Endothelial cell of umbilical vein (primary cell): ENCODE measurements at regions not wholly inside any gene's neighbourhood (a gene's known extent, or its start where the extent isn't known, plus 50 kb on each side); places are given as distances from the start of the nearest gene placed in this dataset.

Experiments used
- BruUV-seq: library from RNA; stranded (reverse); fragments of 400-500 nt; replicated peaks from 2 replicates; lab custom pipeline; 2021; lab: Mats Ljungman, UMichigan
- CTCF ChIA-PET: fragments of 300-600, 350-600 bp; sonication (Branson Sonifier 250); formaldehyde crosslinking; loops from one replicate; lab custom pipeline; 2021; ENCODE audit warnings: antibody characterized with exemption, inconsistent platforms; lab: Charles Lee
- POLR2A ChIA-PET: fragments of 300-600, 350-600 bp; sonication (Branson Sonifier 250); formaldehyde crosslinking; loops from one replicate; lab custom pipeline; 2021; ENCODE audit warnings: antibody characterized with exemption, inconsistent platforms; lab: Charles Lee
- DNase-seq: peaks from one replicate; pipeline ENCODE4 v3.0.0-alpha.2; 2011; ENCODE audit warnings: low read depth, low spot score
- FAIRE-seq: peaks from 2 replicates; lab custom pipeline; 2011; peaks lifted over from hg19 to GRCh38; lab: Jason Lieb, UNC
- H2AFZ ChIP-seq: 2 replicates; pipeline ENCODE4 v1.6.0; 2012; ENCODE audit warnings: low read depth, low read length, control low read depth, inconsistent platforms
- H3K27ac ChIP-seq: 2 replicates; pipeline ENCODE4 v1.5.1; 2011; ENCODE audit warnings: low read depth, mild to moderate bottlenecking, control low read depth, low read length, moderate library complexity; ENCODE audit not compliant: insufficient read depth
- H3K27me3 ChIP-seq, 2 experiments: 2 replicates each; pipeline versions ENCODE4 v1.6.0 to v1.6.1; 2011; ENCODE audit warnings: low read length in 2 of 2, mixed read lengths in 1 of 2; ENCODE audit not compliant: control insufficient read depth in 2 of 2, insufficient read depth in 2 of 2
- H3K36me3 ChIP-seq, 2 experiments: 2 replicates in 1 of 2; 3 replicates in 1 of 2; pipeline ENCODE4 v1.5.1; 2011; ENCODE audit warnings: low read length in 2 of 2, mild to moderate bottlenecking in 1 of 2, moderate library complexity in 1 of 2; ENCODE audit not compliant: control insufficient read depth in 2 of 2, insufficient read depth in 2 of 2; ENCODE audit errors: extremely low read depth in 1 of 2
- H3K4me1 ChIP-seq: 3 replicates; pipeline ENCODE4 v1.5.1; 2011; ENCODE audit warnings: mild to moderate bottlenecking, low read length; ENCODE audit not compliant: control insufficient read depth, insufficient read depth; ENCODE audit errors: extremely low read depth
- H3K4me2 ChIP-seq: 2 replicates; pipeline ENCODE4 v1.6.1; 2011; ENCODE audit warnings: low read length, control low read depth, mixed read lengths; ENCODE audit not compliant: insufficient read depth
- H3K4me3 ChIP-seq, 3 experiments: fragments of 200-600 bp in 1 of 3; sonication (generic), shearing (Covaris generic) in 1 of 3; replicated peaks in 1 of 3; 2 replicates each; pipeline ENCODE4 v1.5.1; 2011 to 2016; ENCODE audit warnings: control low read depth in 3 of 3, low read length in 3 of 3, mild to moderate bottlenecking in 2 of 3, inconsistent platforms in 1 of 3, low read depth in 1 of 3, moderate library complexity in 1 of 3; ENCODE audit not compliant: insufficient read depth in 1 of 3
- H3K79me2 ChIP-seq: 2 replicates; pipeline ENCODE4 v1.6.0; 2012; ENCODE audit warnings: low read length, inconsistent platforms; ENCODE audit not compliant: control insufficient read depth, insufficient read depth
- H3K9ac ChIP-seq: replicated peaks from 2 replicates; pipeline ENCODE3; 2011; ENCODE audit warnings: low read length, control low read depth; ENCODE audit not compliant: insufficient read depth; ENCODE audit errors: extremely low read depth
- H3K9me1 ChIP-seq: replicated peaks from 3 replicates; pipeline ENCODE4 v1.6.0; 2011; ENCODE audit warnings: mild to moderate bottlenecking, low read length; ENCODE audit not compliant: control insufficient read depth, insufficient read depth; ENCODE audit errors: extremely low read depth
- H3K9me3 ChIP-seq: replicated peaks from 2 replicates; pipeline ENCODE4 v1.5.1; 2012; ENCODE audit warnings: low read length, inconsistent platforms; ENCODE audit not compliant: control insufficient read depth, insufficient read depth
- H4K20me1 ChIP-seq: replicated peaks from 2 replicates; pipeline ENCODE3; 2011; ENCODE audit warnings: mild to moderate bottlenecking, low read length; ENCODE audit not compliant: control insufficient read depth, insufficient read depth; ENCODE audit errors: extremely low read depth
- EZH2 ChIP-seq: IDR thresholded peaks from 2 replicates; pipeline ENCODE4 v1.6.1; 2012; ENCODE audit warnings: borderline replicate concordance, low read depth, mild to moderate bottlenecking, moderate library complexity, low read length, inconsistent platforms; ENCODE audit not compliant: severe bottlenecking
- FOS ChIP-seq: IDR thresholded peaks from 2 replicates; pipeline ENCODE4 v1.6.1; 2011; ENCODE audit warnings: mild to moderate bottlenecking, low read length, moderate library complexity, borderline replicate concordance; ENCODE audit not compliant: insufficient read depth
- GATA2 ChIP-seq: IDR thresholded peaks from 2 replicates; pipeline ENCODE4 v1.7.0; 2011; ENCODE audit warnings: low read depth, mild to moderate bottlenecking, moderate library complexity, mixed read lengths, low read length; ENCODE audit not compliant: insufficient read length, insufficient read depth
- JUN ChIP-seq: IDR thresholded peaks from 2 replicates; pipeline ENCODE4 v1.6.1; 2011; ENCODE audit warnings: borderline replicate concordance, low read depth; ENCODE audit not compliant: insufficient read length, insufficient read depth
- MYC ChIP-seq: IDR thresholded peaks from one replicate; pipeline ENCODE4 v1.6.1; 2011; ENCODE audit warnings: mild to moderate bottlenecking, low read depth, low read length
- POLR2A ChIP-seq: IDR thresholded peaks from 2 replicates; pipeline ENCODE4 v1.6.1; 2012; ENCODE audit warnings: low read depth, mild to moderate bottlenecking, control low read depth, low read length
- POLR2AphosphoS5 ChIP-seq: IDR thresholded peaks from 2 replicates; pipeline ENCODE4 v1.6.1; 2012; ENCODE audit warnings: low read depth, mild to moderate bottlenecking, control low read depth, low read length, moderate library complexity; ENCODE audit not compliant: insufficient read depth
- dilution Hi-C: fragments of 300-500 bp; cut with MboI; formaldehyde crosslinking; loops from one replicate; pipeline ENCODE4 v1.15.0; 2019; ENCODE audit warnings: low sequenced_read_pairs; ENCODE audit not compliant: extremely low pct_ligation_motif_present
- intact Hi-C: fragments of 100-400 bp; cut with micrococcal nuclease; formaldehyde crosslinking; loops from one replicate; pipeline ENCODE4 v1.10.0; 2022
- TF ChIP-seq, protein P1 (sequence below), 2 donors: IDR thresholded peaks; 1 replicate in 1 of 2; 2 replicates in 1 of 2; pipeline ENCODE4 v1.5.1; 2011; ENCODE audit warnings: low read length in 2 of 2, mild to moderate bottlenecking in 2 of 2, moderate library complexity in 2 of 2, control low read depth in 1 of 2, inconsistent platforms in 1 of 2, low read depth in 1 of 2; ENCODE audit not compliant: insufficient read depth in 1 of 2; ENCODE audit errors: extremely low read depth in 1 of 2
- TF ChIP-seq, protein P2 (sequence below): IDR thresholded peaks from 2 replicates; pipeline ENCODE4 v1.6.1; 2011; ENCODE audit not compliant: insufficient read depth, insufficient read length

DNA sequence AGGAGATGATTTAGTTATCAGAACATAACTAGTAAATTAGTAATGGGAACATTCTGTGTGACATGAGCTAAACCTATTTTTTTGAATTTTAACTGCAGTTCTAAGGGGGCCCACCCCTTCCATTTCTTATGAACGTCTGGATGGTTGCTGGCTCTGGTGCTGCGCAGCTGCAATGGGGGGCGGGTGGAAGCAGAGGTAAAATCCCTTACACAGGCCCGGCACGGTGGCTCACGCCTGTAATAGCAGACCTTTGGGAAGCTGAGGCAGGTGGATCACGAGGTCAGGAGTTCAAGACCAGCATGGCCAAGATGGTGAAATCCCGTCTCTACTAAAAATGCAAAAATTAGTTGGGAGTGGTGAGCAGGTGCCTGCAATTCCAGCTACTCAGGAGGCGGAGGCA lies 151.5 kb downstream of the GALR1 start:
- intact Hi-C loops, result no loop called here
- no peaks in the 10 kb centered on the region for H3K36me3 ChIP-seq
- no peak overlapping the region for H2AFZ ChIP-seq
- no TSS peak for BruUV-seq
- FAIRE-seq, result no peak
- H3K4me1 ChIP-seq, result no peaks in the 10 kb centered on the region
- H3K27me3 ChIP-seq, result no peaks in the 10 kb centered on the region
- no peak for DNase-seq
- ChIA-PET CTCF (no interaction called here), POLR2A (no interaction called here)
- H3K4me3 ChIP-seq, result no peak overlapping the region
- no peaks in the 10 kb centered on the region for H3K9me1 ChIP-seq
- dilution Hi-C loops, result no loop called here
- H4K20me1 ChIP-seq, result no peaks in the 10 kb centered on the region
- H3K4me2 ChIP-seq, result no peak overlapping the region
- no peaks in the 10 kb centered on the region for H3K79me2 ChIP-seq
- no peak for TF ChIP-seq GATA2
- TF ChIP-seq EZH2, result no peak
- no peak for TF ChIP-seq POLR2AphosphoS5
- TF ChIP-seq, protein P1, sequence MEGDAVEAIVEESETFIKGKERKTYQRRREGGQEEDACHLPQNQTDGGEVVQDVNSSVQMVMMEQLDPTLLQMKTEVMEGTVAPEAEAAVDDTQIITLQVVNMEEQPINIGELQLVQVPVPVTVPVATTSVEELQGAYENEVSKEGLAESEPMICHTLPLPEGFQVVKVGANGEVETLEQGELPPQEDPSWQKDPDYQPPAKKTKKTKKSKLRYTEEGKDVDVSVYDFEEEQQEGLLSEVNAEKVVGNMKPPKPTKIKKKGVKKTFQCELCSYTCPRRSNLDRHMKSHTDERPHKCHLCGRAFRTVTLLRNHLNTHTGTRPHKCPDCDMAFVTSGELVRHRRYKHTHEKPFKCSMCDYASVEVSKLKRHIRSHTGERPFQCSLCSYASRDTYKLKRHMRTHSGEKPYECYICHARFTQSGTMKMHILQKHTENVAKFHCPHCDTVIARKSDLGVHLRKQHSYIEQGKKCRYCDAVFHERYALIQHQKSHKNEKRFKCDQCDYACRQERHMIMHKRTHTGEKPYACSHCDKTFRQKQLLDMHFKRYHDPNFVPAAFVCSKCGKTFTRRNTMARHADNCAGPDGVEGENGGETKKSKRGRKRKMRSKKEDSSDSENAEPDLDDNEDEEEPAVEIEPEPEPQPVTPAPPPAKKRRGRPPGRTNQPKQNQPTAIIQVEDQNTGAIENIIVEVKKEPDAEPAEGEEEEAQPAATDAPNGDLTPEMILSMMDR (IDR thresholded peaks at IDR 0.05; ENCODE audit: extremely low read depth in 1 of 2, insufficient read depth in 1 of 2, low read depth in 1 of 2, low read length in 2 of 2), result no peak
- no peak for TF ChIP-seq FOS
- H3K9ac ChIP-seq, result no peak overlapping the region
- peaks cover 4% of the 10 kb centered on the region for H3K9me3 ChIP-seq
- H3K27ac ChIP-seq, result no peak overlapping the region

DNA sequence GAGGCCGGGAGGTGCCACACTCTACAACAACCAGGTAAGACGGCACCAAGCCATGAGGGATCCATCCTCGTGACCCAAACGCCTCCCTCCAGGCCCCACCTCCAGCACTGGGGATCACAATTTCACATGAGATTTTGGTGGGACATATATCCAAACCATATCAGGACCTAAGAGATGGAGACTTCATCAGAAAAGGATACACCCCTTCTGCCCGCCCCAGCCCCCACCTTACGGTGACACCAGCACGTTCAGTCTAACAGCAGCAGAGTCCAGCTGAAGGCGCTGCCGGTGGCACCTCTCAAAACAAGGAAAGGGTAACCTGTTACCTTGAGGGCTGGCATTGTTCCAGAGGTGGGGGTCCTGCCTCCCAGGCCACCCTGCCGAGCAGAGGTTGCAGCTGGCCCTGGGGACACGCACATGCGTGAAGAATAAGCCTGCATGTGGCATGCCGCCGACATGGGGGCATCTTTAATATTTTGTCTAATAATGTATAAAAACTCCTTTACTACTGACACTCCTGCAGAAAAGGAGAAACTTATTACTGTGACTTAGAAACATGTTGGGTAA lies 154.4 kb downstream of the GALR1 start:
- Histone ChIP-seq H3K27ac (no peak overlapping the region), H3K4me2 (no peak overlapping the region), H3K4me1 (no peaks in the 10 kb centered on the region), H3K9ac (no peak overlapping the region), H3K27me3 (no peaks in the 10 kb centered on the region), H2AFZ (no peak overlapping the region), H3K79me2 (no peaks in the 10 kb centered on the region), H3K36me3 (no peaks in the 10 kb centered on the region), H4K20me1 (no peaks in the 10 kb centered on the region), H3K9me1 (no peaks in the 10 kb centered on the region), H3K4me3 (no peak overlapping the region), H3K9me3 (peaks cover 5% of the 10 kb centered on the region)
- no TSS peak for BruUV-seq
- dilution Hi-C loops, result no loop called here
- TF ChIP-seq, protein P1 (IDR thresholded peaks at IDR 0.05; ENCODE audit: extremely low read depth in 1 of 2, insufficient read depth in 1 of 2, low read depth in 1 of 2, low read length in 2 of 2), result no peak
- TF ChIP-seq MYC (no peak), POLR2A (no peak), POLR2AphosphoS5 (no peak), FOS (no peak), GATA2 (no peak), EZH2 (no peak), JUN (no peak)
- TF ChIP-seq, protein P2, sequence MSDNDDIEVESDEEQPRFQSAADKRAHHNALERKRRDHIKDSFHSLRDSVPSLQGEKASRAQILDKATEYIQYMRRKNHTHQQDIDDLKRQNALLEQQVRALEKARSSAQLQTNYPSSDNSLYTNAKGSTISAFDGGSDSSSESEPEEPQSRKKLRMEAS, result no peak
- intact Hi-C loops, result no loop called here
- ChIA-PET POLR2A (no interaction called here), CTCF (no interaction called here)
- DNase-seq, result no peak
- no peak for FAIRE-seq
